GM18498 (cell line): ENCODE measurements at regions not wholly inside any gene's neighbourhood (a gene's known extent, or its start where the extent isn't known, plus 50 kb on each side); places are given as distances from the start of the nearest gene placed in this dataset.

ENCODE experiments used
- ATAC-seq: cut with Tn5 transposase; IDR thresholded peaks from one replicate; pipeline ENCODE4 v1.9.1; 2021; ENCODE audit warnings: mild to moderate bottlenecking, moderate library complexity; ENCODE audit not compliant: unreplicated experiment

DNA sequence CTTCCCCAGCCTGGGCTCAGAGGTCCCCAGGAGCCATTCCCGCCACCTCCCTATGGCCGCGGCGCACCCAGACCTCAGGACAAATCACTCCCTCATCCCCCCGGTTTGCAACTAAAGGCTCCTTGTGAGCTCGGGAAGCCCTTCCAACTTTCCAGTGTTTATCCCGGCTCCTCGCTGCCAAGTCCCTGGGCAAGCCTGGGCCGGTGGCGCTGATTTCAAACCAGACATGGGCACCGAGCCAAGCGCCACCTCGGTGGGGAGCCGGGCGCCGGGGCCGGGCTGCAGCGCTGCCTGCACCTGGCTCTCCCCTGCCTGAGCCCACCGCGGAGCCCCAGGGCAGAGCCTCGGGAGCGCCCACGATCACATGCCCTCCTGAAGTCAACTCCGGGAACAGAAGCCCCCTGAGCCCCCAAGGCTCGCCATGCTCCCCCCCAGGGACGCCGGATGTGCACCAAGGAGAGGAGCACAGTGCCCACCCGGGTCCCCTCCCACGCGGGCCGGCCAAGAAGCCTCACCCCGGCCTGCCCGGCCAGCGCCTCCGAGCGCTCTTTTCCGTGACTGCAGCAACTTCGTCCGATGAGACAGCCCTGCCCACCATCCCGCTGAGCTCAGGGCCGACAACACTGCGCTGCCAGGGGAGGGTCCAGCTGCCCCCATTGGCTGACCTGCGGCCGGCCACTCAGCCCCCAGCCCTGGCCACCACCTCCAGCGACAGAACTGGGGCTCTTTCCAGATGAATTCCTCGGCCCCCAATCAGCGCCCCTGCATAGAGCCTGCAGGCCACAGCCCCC is 50.0 kb downstream of the NCOR2 start:
- no peak for ATAC-seq

DNA sequence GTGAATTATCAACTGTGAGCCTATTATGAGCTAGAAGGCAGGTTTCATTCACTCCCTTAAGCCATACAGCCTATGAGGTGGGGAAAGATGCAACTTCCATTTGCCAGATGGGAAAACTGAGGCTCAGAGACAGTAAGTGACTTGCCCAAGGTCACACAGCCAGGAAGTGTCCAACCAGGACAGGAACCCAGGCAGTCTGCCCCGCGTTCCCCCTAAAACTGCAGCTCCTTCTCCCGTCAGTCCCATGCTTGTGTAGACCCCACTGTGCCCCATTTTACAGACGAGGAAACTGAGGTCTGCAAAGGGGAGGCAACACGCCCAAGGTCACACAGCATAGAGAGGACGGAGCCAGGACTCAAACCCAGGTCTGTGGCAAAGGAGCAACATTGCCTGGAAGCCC is 50.6 kb downstream of the NCOR2 start:
- no peak for ATAC-seq

DNA sequence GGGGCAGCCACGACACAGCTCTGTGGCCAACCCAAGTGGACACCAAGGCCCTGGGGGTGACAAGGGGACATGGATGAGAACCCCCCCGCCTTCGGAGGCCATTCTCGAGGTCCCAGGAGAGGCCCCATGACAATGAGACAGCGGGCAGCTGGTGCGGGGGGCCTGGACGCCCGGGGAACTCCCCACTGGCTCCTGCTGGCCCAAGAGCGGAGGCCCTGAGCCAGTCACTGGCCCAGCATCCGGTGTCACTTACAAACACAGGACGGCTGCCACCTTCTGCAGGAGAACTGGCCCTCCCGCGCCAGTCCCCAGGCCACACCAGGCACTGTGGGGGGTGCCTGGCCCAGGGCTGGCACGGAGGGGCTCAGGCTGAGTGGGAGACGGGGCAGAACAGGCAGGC is 51.4 kb downstream of the NCOR2 start:
- ATAC-seq, result no peak

DNA sequence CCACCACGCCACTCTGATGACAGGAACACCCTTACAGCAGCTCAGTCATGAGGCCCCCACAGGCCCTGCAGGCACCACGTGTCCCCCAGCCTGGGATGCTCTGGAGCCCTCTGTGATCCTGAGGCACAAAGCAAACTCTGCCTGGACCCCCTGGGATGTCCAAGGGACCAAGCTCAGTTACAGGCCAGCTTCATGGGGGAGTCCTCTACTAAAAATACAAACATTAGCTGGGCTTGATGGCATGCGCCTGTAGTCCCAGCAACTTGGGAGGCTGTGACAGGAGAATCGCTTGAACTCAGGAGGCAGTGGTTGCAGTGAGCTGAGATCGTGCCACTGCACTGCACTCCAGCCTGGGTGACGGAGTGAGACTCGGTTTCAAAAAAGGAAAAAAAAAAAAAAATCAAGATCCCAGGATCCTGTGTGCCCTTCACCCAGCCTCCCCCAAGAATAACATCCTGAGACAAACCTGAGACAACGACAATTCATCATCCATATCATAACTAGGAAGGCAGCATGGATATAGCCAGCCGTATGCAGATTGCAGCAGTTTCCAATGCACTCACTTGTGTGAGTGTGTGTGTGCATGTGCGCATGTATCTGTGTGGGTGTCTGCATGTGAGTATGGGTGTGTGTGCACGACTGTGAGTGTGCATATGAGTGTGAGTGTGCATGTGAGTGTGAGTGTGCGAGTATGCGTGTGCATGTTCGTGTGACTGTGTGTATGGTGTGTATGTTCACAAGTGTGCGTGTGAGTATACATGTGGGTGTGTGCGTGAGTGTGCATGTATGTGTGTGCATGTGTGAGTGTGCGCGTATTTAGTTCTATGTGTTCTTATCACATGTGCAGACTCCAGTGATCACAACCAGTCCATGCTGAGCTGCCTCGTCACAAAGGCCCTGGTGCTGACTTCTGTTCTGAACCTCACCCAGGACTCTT is 52.1 kb downstream of the NCOR2 start:
- no peak for ATAC-seq

DNA sequence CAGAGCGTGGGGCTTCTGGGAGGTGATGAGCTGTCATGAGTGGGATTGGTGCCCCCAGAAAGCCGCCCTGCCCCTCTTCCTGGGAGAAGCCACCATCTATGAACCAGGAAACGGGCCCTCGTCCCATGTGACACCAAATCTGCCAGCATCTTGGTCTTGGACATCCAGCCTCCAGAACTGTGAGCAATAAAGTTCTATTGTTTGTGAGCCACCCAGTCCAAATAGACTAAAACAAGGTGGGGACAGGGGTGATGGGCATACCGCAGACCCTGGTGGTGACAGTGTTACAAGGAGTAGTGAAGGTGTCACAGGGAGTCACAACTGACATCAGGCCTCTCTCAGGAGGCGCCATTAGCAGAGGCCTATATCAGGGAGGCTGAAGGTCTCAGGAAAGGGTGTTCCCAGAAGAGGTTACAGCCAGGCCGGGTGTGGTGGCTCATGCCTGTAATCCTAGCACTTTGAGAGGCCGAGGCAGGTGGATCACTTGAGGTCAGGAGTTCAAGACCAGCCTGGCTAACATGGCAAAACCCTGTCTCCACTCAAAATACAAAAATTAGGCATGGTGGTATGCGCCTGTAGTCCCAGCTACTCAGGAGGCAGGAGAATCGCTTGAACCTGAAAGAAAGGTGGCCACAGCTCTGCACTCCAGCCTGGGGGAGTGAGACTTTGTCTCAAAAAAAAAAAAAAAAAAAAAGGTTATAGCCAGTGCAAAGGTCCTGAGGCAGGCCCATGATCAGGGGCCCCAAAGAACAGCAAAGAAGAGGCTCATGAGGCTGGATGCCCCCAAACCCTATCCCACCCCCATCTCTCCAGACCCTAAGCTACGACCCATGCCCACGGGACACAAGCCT is 53.0 kb downstream of the NCOR2 start:
- no peak for ATAC-seq

DNA sequence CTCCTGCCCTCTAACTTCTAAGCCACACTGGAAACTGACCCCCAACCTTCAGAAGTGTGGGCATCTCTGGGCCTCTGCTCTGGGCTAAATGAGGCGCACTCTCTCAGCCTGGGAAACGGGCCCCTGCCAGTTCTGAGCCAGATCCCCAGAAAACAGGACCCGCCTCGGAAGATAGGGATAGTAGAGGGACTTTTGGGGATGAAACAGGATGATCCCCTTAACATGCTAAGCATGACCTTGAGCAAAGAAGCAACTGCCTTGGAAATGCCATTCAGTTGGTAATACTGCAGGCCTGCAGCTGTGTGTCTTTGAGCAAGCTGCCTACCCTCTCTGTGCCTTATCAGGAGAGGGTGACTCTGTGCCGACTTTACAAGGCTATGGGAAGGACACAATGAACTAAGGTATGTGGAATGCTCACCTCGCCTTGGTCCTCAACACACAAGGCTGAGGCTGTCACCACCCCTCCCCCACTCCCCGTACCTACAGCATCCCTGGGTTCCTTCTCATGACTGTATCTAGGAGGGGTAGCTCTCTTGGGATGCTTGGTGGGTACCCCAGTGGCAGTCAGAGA is 54.0 kb downstream of the NCOR2 start:
- no peak for ATAC-seq

DNA sequence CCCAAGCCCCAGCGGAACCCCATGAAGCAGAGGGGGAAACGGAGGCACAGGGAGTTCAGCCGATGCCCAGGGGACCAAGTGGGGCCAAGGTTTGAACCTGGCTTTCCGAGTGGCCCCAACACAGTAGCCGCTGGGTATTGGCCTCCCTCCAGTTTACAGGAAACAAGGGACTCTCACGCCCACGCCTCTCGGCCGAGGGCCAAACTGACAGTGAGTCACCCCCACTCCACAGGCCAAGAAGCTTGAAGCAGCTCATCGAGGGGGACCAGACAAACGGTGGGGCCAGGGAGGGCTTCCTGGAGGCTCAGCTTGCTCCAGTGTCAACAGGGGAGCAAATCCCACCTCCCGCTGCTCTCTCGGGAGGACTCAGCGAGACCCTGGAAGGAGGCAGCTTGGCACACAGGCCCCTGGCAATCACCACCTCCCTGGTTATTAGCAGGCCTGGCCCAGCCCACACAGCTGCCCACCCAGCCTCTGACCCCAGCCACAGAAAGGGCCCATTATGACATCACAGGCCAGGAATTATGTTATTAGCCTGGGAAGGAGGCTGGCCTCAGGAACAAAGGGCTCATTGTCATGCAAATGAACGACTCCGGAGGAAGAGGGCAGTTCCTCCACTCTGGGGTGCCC is 54.6 kb downstream of the NCOR2 start:
- no peak for ATAC-seq

DNA sequence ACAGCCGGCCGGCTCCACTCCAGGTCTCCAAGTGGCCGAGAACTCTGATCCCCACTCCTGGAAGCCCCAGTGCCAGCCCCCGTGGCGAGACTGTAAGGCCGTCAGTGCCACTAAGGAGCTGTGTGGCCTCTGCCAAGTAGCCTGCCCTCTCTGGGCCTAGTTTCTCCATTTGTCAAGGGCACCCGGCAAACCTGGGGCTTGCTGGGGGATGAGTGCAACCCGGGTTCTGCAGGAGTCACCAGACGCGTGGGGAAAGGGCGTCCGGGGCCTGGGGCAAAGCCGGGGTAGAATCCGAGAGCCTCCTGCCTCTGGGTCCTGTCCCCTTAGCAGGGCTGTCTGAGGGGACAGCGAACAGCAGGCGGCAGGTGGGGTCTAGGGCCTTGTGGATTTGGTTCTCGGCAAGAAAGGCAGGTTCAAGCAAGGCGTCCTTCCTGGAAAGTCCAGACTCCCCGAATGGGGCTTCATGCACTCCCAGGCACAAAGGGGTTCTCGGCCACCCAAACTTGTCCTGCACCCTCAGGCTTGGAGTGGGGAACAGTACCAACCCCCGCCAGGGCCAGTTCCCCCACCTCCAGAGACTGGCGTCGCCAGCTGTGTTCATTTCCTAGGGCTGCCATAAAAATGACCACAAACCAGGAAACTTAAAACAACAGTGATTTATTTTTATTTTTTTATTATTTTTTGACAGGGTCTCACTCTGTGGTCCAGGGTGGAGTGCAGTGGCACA is 56.0 kb downstream of the NCOR2 start:
- ATAC-seq, result no peak

DNA sequence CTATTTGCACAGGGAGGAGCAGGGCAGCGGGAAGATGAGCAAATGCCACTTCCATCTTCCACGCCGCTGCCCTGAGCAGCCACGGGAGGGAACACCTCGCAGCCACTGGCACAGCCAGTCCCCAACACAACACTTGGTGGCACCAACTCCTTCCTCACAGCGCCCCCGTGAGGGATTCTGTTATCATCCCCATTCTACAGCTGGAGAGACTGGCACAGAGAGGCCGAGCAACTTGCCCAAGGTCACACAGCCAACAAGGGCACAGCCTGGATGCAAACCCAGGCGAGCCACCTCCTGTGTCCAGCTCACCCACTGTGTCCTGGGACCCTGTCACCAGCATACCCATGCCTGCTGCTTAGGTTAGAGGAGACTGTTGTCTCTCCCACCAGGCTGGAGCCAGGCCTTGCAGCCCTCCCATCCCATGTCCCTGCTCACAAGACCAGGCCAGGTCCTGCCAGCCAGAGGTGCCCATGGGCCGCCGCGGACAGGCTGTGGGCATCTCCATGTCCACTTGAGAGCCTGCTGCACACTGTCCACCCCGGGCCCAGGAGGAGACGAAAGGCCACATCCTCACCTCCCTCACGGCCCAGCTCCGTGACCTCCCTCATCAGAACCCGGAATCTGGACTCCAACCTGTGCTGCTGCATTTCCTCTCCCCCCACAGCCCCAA is 57.0 kb downstream of the NCOR2 start:
- no peak for ATAC-seq

DNA sequence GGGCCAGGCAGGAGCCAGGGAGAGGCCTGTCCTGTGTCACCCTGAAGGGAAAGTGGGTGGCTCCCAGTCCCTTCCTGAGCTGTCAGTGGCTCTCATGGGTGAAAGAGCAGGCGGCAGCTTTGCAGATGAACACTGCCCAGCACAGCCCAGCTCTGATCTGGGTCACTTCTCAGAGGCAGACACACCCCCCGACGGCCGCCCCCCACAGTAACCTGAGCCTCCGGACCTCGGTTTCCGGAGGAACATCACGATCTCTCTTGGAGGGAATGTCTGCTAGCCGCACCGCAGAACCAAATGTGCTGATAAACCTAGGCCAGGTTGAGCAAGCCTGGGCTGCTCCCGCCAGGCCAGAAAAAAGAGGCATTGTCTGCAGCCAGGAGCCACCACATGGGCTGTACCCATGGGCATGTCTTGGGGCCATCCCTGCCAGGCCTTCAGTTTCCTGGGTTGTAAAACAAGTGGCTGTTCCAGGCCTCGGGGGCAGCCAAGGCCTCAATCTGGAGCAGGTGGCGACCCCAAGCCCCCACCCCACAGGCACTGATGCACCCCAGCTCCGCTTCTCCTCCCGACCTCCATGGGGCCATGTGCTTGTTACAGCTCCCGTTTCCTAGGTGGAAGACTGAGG is 57.6 kb downstream of the NCOR2 start:
- ATAC-seq, result no peak

DNA sequence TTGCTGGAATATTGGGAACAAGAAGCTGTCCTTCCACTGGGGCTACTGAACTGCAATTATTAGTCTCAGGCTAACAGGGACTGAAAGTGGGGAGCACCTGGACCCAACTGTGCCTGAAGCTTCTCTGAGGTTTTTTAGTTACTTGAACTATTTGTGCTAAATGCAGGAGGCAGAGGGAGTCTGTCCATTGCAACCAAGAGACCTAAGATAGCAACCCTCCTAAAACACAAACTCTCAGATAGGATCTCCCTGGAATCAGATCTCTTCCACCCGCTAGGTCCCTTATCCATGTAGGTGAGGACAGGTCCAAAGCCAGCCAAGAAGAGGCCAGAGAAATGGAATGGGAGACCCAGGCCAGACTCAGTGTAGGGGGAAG is 58.1 kb downstream of the NCOR2 start:
- ATAC-seq, result no peak

DNA sequence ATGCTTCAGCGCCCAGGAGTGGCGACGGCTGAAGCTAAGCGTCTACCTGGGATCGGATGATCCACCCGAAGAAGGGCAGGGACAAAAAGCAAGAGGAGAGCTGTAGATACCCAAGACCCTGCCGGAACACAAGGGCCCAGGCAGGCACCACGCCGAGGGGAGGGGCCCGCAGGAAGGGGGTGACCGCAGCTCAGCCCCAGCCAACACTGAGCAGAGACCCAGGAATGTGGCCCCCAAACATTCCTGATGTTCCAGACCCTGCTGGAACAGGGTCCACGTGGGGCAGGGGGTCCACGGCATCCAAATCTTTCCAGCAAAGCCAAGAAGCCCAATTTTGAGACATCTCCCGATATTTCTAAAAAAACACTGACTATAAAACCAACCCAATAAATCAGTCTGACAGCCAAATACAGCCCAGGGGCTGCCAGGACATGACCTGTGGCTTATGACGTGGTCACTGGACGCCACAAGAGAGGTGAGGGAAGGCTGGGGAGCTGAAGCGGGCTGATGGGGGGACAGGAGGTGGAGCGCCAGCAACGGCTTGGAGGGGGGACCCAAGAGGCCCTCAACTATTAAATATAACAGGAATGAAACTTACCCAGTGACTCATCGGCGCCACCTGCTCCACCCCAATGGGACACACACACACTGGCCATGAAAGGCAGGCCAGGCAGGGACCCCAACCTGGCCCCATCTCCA is 58.9 kb downstream of the NCOR2 start:
- ATAC-seq, result no peak

DNA sequence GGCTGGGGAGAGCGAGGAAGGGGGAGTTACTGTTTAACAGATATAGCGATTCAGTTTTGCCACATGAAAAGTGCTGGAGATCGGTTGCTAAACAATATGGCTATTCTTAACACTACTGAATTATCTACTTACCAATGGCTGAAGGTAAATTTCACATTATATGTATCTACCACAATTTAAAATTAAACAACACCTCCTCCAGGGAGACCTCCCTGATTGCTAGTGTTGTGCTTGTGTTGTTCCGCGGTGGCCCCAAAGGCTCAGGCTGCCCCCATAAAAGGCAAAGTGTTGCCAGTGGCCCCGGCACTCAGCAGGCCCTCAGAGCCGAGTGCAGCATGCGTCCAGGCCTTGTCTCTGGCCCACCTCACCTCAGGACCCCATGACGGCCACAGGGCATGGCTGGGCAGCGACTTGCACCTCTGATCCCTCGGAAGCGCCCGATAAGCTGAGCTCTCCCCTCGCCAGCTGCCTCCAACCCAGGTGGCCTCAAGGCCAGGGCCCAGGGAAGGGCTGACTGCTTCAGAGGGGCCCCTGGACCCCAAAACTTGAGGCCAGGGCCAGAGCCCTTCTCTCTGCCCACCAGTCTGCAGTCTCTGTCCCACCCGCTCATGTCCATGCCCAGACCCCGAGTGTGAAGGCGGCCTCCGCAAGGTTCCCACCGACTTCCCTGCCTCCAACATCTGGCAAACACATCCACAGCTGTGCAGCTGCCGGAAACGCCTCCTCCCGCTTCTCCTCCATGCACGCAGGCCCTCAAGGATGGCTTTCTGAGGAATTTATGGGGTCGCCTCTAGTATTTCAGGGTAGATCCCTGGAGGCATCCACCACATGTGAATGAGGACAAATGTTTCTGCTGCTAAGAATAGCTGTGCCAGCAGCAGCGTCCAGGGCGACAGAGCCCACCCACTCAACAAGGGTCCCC is 60.0 kb downstream of the NCOR2 start:
- no peak for ATAC-seq

DNA sequence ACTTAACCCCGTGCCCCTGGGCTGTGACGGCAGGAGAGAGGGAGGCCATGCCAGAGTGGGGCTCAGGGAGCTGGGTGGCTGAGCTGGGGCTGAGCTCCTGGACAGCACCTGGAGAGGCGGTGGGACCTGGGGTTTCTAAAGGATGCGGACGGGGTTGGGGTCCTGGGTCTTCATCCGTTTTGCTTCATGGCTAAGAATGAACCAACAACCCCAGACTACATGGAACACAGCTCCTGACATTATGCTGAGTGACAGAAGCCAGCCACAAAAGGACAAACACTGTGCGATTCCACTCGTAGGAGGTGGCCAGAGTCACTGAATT is 60.6 kb downstream of the NCOR2 start:
- ATAC-seq, result no peak

DNA sequence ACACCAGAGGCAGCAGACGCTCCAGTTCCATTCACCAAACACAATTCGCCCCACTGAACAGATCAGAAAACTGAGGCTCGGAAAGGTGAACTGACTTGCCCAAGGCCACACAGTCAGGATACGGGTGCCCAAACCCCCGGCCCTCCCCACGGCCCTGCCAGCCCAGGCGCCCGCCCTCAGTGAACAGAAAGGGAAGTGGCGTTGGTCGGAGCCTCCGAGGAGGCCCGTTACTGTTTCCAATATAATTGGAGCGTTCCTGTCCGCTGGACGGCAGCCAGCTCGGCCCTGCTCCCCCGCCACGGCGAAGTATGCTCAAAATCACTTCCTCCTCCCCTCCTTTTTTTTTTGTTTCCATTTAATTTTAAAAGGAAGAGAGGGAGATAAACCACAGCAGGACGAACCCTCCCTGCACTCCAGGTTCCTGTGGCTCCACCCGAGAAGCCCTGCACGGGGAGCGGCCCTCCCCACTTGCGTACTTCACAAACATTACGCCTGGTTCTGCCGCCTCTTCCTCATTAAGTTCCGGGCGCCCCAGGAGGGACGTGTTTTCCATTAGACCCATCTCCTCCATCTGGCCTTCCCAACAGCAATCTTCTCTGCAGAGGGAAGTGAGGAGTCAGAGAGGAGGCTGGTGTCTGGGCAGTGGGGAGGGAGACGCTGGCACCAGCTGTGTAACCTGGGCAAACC is 61.1 kb downstream of the NCOR2 start:
- no peak for ATAC-seq

DNA sequence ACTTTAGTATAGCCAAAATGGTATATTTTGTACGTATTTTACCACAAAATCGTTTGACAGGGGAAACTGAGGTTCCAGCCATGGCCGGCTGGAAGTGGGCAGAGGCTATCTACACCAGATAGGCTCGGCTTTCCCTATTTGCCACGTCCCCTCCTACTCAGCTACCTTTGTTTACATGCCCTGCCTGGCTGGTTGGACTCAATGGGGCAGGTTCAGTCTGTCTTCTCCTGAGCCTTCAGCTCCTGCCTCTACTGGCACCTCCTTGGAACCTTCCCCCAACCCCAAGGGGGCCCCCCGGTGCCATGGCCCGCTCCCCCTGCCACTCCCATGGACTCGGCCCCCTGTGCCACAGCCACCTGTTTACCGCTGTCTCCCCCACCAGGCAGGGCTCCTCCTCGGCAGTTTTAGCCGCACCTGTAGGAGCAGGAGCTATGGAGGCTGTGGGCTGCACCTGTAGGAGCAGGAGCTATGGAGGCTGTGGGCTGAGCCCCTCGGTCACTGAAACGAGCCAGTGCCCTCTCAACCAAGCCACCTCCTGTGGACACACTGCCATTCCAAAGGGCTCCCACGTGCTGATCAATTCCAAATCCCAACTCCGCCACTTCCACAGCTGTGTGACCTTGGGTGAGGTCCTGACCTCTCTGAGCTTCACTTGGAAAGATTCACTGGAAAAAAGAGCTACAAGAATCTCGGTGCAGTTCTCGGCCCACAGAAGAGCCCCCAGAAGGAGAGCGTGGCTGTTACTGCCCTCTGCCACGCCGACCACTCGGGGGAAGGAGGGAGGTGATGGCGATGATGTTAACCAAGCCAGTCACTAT is 62.2 kb downstream of the NCOR2 start:
- no peak for ATAC-seq
